Naive thymus-derived CD8-positive, alpha-beta T cell (primary cell): ENCODE measurements at regions not wholly inside any gene's neighbourhood (a gene's known extent, or its start where the extent isn't known, plus 50 kb on each side); places are given as distances from the start of the nearest gene placed in this dataset.

ENCODE experiments used
- ATAC-seq, 2 donors: fragments of 150-1000 bp; cut with Tn5 transposase in 1 of 2; sonication (Bioruptor Pico), chemical (Tn5 transposase) in 1 of 2; 1 replicate in 1 of 2; 2 replicates in 1 of 2; pipeline ENCODE4 v1.10.0; 2021; ENCODE audit warnings: mild to moderate bottlenecking in 2 of 2, moderate library complexity in 2 of 2
- POLR2A ChIA-PET: fragments of 350-600 bp; sonication (Branson Sonifier 250); formaldehyde crosslinking; loops from one replicate; lab custom pipeline; 2021; ENCODE audit warnings: antibody characterized with exemption; lab: Charles Lee
- DNase-seq, 10 donors: peaks; one replicate each; pipeline versions ENCODE4 v3.0.0 to v3.0.0-alpha.2; 2020 to 2022
- H3K27ac Mint-ChIP-seq, 10 donors: one replicate each; pipeline ENCODE4 v1.8.0; 2020 to 2022; ENCODE audit warnings: mild to moderate bottlenecking in 10 of 10, mixed read lengths in 10 of 10, moderate library complexity in 4 of 10, inconsistent platforms in 1 of 10
- H3K27me3 Mint-ChIP-seq, 5 donors: one replicate each; pipeline ENCODE4 v1.8.0; 2021 to 2022; ENCODE audit warnings: mixed read lengths in 5 of 5
- H3K36me3 Mint-ChIP-seq, 3 donors: one replicate each; pipeline ENCODE4 v1.8.0; 2020 to 2022; ENCODE audit warnings: mixed read lengths in 3 of 3, mild to moderate bottlenecking in 2 of 3, inconsistent platforms in 1 of 3
- H3K4me1 Mint-ChIP-seq, 4 donors: one replicate each; pipeline ENCODE4 v1.8.0; 2021 to 2022; ENCODE audit warnings: mixed read lengths in 4 of 4
- H3K4me3 Mint-ChIP-seq, 10 donors: one replicate each; pipeline ENCODE4 v1.8.0; 2020 to 2022; ENCODE audit warnings: mild to moderate bottlenecking in 10 of 10, mixed read lengths in 10 of 10, moderate library complexity in 6 of 10, inconsistent platforms in 1 of 10
- H3K9me3 Mint-ChIP-seq, 9 donors: one replicate each; pipeline ENCODE4 v1.8.0; 2020 to 2022; ENCODE audit warnings: mixed read lengths in 9 of 9, mild to moderate bottlenecking in 3 of 9, inconsistent platforms in 1 of 9, moderate library complexity in 1 of 9

DNA sequence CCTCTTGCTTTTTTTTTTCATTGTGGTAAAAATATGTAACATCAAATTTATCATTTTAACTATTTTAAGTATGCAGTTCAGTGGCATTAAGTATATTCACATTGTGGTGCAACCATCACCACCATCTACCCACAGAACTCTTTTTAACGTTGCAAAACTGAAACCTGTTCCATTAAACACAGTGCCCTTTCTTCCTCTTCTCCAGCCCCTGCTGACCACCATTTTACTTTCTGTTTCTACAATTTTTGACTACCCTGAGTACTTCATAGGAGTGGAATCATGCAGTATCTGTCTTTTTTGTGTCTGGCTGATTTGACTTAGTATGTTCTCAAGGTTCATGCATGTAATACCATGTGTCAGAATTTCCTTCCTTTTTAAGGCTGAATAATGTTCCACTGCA is 153.1 kb downstream of the FGF9 start:
- Mint-ChIP-seq H3K27me3 (peaks cover 0 to 7% (median 4%) of the 10 kb centered on the region in 5 donors), H3K4me3 (no peak overlapping the region), H3K27ac (no peak overlapping the region), H3K36me3 (no peaks in the 10 kb centered on the region), H3K9me3 (peaks cover 0 to 1% (median 0%) of the 10 kb centered on the region in 9 donors), H3K4me1 (no peaks in the 10 kb centered on the region)
- DNase-seq (no peak), ATAC-seq (no peak)
- POLR2A ChIA-PET: no interaction called here

- Mint-ChIP-seq H3K4me3 (no peak overlapping the region), H3K27me3 (peaks cover 0 to 7% (median 4%) of the 10 kb centered on the region in 5 donors), H3K9me3 (peaks cover 0 to 1% (median 0%) of the 10 kb centered on the region in 9 donors), H3K4me1 (no peaks in the 10 kb centered on the region), H3K27ac (no peak overlapping the region), H3K36me3 (no peaks in the 10 kb centered on the region)
- DNase-seq (no peak), ATAC-seq (no peak)
- POLR2A ChIA-PET: no interaction called here
Observed at GRCh38 chr13:21825186-21825585, 154.3 kb downstream of the FGF9 start.

DNA sequence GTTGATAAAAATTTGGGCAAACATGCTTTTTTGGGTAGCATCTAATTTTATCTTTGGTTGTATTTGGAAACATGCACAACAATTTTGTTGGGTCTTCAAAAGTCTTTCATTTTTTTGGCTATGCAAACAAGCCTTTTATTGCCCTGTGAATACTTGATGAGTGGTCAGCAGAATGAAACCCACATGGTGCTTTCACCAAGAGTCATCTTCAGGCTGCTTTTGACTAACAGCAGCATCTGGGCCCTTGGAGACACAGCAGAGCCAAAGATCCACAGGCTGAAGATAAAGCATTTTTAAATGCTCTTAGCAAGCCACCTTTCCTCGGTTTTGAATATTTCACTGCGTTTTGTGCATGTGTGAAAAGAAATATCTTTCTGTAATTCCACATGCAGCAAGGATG is 154.9 kb downstream of the FGF9 start:
- Mint-ChIP-seq H3K27me3 (peaks cover 0 to 7% (median 4%) of the 10 kb centered on the region in 5 donors), H3K27ac (no peak overlapping the region)
- POLR2A ChIA-PET: no interaction called here

GRCh38 chr13:21826214-21827015 is 155.5 kb downstream of the FGF9 start:
- ATAC-seq (no peak), DNase-seq (no peak)
- no peak overlapping the region for H3K4me3 Mint-ChIP-seq
- H3K27ac Mint-ChIP-seq: no peak overlapping the region
- peaks cover 0 to 7% (median 4%) of the 10 kb centered on the region in 5 donors for H3K27me3 Mint-ChIP-seq
- H3K36me3 Mint-ChIP-seq: no peaks in the 10 kb centered on the region
- no peaks in the 10 kb centered on the region for H3K4me1 Mint-ChIP-seq
- POLR2A ChIA-PET: no interaction called here
- peaks cover 0 to 1% (median 0%) of the 10 kb centered on the region in 9 donors for H3K9me3 Mint-ChIP-seq

More for the DNA sequence above, 154.9 kb downstream of the FGF9 start:
- DNase-seq (no peak), ATAC-seq (no peak)
- H3K4me3 Mint-ChIP-seq: no peak overlapping the region
- no peaks in the 10 kb centered on the region for H3K4me1 Mint-ChIP-seq
- peaks cover 0 to 1% (median 0%) of the 10 kb centered on the region in 9 donors for H3K9me3 Mint-ChIP-seq
- H3K36me3 Mint-ChIP-seq: no peaks in the 10 kb centered on the region

DNA sequence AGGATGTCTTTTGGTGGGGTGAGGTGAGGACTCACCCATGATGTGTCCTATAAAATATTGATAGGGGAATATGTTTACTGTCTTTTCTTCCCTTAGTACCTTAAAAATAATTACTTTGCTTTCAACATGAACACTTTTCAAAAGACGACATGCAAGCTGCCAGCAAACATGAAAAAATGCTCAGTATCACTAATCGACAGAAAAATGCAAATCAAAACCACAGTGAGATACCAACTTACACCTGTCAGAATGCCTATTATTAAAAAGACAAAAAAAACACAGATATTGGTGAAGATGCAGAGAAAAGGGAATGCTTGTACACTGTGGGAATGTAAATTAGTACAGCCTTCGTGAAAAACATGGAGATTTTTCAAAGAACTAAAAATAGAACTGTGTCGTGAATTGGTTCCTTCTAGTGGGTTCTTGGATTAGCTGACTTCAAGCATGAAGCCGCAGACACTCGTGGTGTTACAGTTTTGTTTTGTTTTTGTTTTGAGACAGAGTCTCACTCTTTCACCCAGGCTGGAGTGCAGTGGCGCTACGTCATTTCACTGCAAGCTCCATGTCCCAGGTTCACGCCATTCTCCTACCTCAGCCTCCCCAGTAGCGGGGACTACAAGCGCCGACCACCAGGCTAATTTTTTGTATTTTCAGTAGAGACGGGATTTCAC is 160.9 kb downstream of the FGF9 start:
- H3K4me1 Mint-ChIP-seq: peaks cover 0 to 2% (median 0%) of the 10 kb centered on the region in 4 donors
- DNase-seq (no peak), ATAC-seq (no peak)
- H3K9me3 Mint-ChIP-seq: peaks cover 0 to 5% (median 0%) of the 10 kb centered on the region in 9 donors
- H3K27me3 Mint-ChIP-seq: peaks cover 0 to 5% (median 4%) of the 10 kb centered on the region in 5 donors
- H3K27ac Mint-ChIP-seq: no peak overlapping the region
- POLR2A ChIA-PET: no interaction called here
- H3K36me3 Mint-ChIP-seq: no peaks in the 10 kb centered on the region
- H3K4me3 Mint-ChIP-seq: no peak overlapping the region

- peaks cover 0 to 4% (median 2%) of the 10 kb centered on the region in 4 donors for H3K4me1 Mint-ChIP-seq
- POLR2A ChIA-PET: no interaction called here
- H3K27me3 Mint-ChIP-seq: peaks cover 0 to 4% (median 0%) of the 10 kb centered on the region in 5 donors
- H3K9me3 Mint-ChIP-seq: peaks cover 0 to 5% (median 0%) of the 10 kb centered on the region in 9 donors
- H3K4me3 Mint-ChIP-seq: no peak overlapping the region
- no peak for ATAC-seq
- no peak for DNase-seq
- H3K27ac Mint-ChIP-seq: no peak overlapping the region
- H3K36me3 Mint-ChIP-seq: no peaks in the 10 kb centered on the region
Observed at GRCh38 chr13:21833921-21834320, 163.0 kb downstream of the FGF9 start.

DNA sequence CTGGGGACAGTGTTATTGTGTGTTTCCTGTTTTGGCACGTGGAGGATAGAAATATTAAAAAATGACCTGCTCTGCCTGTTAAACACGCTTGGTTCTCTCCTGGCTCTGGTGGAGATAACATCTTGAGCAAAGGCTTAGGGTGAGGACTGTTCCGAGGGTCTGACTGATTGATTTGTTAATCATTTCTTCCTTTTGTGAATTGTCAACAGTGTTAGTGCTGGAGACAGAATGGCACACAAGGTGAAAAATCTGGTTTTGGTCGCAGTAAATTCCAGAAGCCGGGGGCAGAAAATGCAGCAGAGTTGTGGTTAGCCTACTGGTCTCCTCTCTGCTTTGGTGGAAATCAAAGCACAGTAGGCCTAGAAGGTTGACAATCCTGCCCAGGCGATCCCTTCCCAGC is 163.6 kb downstream of the FGF9 start:
- no peak overlapping the region for H3K4me3 Mint-ChIP-seq
- POLR2A ChIA-PET: no interaction called here
- peaks cover 0 to 5% (median 0%) of the 10 kb centered on the region in 9 donors for H3K9me3 Mint-ChIP-seq

DNA sequence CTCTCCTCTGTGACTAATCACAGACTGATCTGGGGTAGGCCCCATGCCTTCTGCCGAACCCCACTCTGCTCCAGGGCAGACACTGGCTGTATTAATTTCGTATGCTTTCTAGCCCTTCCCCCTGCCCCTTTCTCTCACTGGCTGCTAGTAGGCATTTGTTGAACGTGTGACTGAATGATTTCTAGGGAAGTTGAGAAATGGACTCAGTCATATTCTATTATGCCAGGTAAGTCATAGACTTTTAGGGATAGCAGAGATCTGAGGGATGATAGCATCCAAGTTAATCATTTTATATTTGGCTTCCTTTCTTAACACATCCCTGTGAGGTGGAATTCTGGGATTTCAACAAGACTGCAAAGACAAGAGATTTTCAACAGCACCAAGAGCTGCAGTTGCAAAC is 166.4 kb downstream of the FGF9 start:
- H3K27ac Mint-ChIP-seq: no peak overlapping the region
- no peaks in the 10 kb centered on the region for H3K36me3 Mint-ChIP-seq
- no peak overlapping the region for H3K4me3 Mint-ChIP-seq
- ATAC-seq: no peak
- DNase-seq: no peak
- H3K9me3 Mint-ChIP-seq: peaks cover 0 to 5% (median 0%) of the 10 kb centered on the region in 9 donors
- H3K27me3 Mint-ChIP-seq: peaks cover 0 to 2% (median 0%) of the 10 kb centered on the region in 5 donors
- POLR2A ChIA-PET: no interaction called here
- peaks cover 0 to 4% (median 2%) of the 10 kb centered on the region in 4 donors for H3K4me1 Mint-ChIP-seq

More for the DNA sequence above, 163.6 kb downstream of the FGF9 start:
- peaks cover 0 to 4% (median 0%) of the 10 kb centered on the region in 5 donors for H3K27me3 Mint-ChIP-seq
- H3K36me3 Mint-ChIP-seq: no peaks in the 10 kb centered on the region
- H3K27ac Mint-ChIP-seq: no peak overlapping the region
- ATAC-seq (no peak), DNase-seq (no peak)
- peaks cover 0 to 4% (median 2%) of the 10 kb centered on the region in 4 donors for H3K4me1 Mint-ChIP-seq

DNA sequence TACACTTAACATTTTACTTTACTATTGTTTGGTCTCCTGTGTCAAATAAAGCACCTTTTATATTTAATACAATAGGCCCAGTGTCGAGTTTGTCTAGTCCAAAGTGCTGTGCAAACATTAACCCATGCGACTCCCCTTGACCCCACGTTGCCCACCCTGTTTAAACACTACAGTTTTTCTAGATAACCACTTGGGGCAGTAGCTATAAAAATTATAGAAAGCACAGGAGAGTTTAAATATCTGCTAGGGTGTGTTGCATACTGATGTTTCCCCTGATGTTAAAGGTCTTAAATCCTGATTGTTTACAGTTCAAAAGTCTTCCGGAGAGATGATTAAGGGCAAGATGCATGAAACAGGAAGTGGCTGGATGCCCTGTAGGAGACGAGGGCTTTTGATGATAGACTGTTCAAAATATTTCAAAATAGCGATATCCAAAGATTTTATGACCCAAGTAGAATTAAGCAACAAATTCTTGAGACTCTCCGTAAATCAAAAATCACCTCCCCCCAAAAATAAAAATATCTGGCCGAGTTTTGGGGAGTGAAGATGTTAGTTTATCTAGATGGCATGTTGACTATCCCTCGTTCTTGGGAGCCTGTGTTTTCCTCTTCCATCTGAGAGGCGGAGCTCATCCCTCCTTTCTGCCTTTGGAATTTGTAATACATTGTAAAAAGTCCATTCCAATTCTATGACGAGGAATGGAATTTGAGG is 167.1 kb downstream of the FGF9 start:
- peaks cover 0 to 2% (median 0%) of the 10 kb centered on the region in 5 donors for H3K27me3 Mint-ChIP-seq
- ATAC-seq (no peak), DNase-seq (no peak)
- H3K4me1 Mint-ChIP-seq: peaks cover 0 to 4% (median 2%) of the 10 kb centered on the region in 4 donors
- POLR2A ChIA-PET: no interaction called here
- H3K9me3 Mint-ChIP-seq: peaks cover 0 to 1% (median 0%) of the 10 kb centered on the region in 9 donors
- H3K4me3 Mint-ChIP-seq: no peak overlapping the region
- no peak overlapping the region for H3K27ac Mint-ChIP-seq
- no peaks in the 10 kb centered on the region for H3K36me3 Mint-ChIP-seq

DNA sequence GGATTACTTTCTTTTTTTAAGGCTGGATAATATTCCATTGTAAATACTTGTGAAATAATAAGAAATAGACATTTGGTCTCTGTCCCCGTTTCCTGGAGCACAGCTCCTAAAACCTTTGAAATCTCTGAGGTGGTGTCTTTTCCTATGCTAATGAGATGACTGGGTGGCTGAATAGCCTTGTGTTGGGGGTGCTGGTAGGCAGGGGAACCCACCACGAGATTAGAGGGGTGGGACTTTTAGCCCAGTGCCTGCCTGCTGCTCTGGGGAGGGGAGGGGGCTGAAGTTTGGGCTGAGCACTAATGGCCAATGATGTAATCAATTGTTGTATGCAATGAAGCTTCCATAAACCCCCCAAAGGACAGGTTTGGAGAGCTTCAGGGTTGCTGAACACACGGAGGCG is 175.7 kb downstream of the FGF9 start:
- H3K27me3 Mint-ChIP-seq: peaks cover 0 to 5% (median 1%) of the 10 kb centered on the region in 5 donors
- ATAC-seq: no peak

DNA sequence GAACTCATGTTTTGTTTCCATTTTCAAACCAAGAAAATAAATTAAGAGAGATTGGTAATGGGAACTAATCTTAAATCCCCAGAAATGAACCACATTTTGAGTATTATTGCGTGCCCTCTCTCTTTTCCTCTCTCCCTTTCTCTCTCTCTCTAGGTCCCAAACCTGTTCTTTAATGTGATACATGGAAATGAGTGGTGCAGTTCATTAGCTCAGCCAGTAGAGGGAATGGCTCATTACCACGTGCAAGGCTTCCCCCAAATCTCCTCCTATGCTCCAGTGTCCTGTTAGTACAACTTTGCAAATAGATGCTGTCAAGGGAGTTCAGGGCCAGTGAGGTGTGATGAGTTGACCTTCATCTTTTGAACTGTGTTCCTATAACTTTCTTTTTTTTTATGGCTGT is 178.4 kb downstream of the FGF9 start:
- Mint-ChIP-seq H3K27me3 (peaks cover 0 to 5% (median 1%) of the 10 kb centered on the region in 5 donors), H3K36me3 (no peaks in the 10 kb centered on the region), H3K4me3 (no peak overlapping the region), H3K27ac (peak overlapping the region in 2 of 10 donors; percentile 6 to 13), H3K4me1 (peaks cover 0 to 5% (median 0%) of the 10 kb centered on the region in 4 donors), H3K9me3 (no peaks in the 10 kb centered on the region)
- DNase-seq (peak in 5 of 10 donors; percentile 5 to 43 (median 22)), ATAC-seq (peak; percentile 70 to 79)
- POLR2A ChIA-PET: no interaction called here

More for the DNA sequence above, 175.7 kb downstream of the FGF9 start:
- H3K4me1 Mint-ChIP-seq: peaks cover 0 to 5% (median 0%) of the 10 kb centered on the region in 4 donors
- no peak for DNase-seq
- no peaks in the 10 kb centered on the region for H3K9me3 Mint-ChIP-seq
- peak overlapping the region in 1 of 10 donors; percentile 12 for H3K27ac Mint-ChIP-seq
- H3K36me3 Mint-ChIP-seq: no peaks in the 10 kb centered on the region
- no peak overlapping the region for H3K4me3 Mint-ChIP-seq
- POLR2A ChIA-PET: no interaction called here
